ENCODE measurements at regions not wholly inside any gene's neighbourhood (a gene's known extent, or its start where the extent isn't known, plus 50 kb on each side); places are given as distances from the start of the nearest gene placed in this dataset.
A peak's percentile ranks its signal among the peaks of the same experiment; 100 is the strongest.

DNA sequence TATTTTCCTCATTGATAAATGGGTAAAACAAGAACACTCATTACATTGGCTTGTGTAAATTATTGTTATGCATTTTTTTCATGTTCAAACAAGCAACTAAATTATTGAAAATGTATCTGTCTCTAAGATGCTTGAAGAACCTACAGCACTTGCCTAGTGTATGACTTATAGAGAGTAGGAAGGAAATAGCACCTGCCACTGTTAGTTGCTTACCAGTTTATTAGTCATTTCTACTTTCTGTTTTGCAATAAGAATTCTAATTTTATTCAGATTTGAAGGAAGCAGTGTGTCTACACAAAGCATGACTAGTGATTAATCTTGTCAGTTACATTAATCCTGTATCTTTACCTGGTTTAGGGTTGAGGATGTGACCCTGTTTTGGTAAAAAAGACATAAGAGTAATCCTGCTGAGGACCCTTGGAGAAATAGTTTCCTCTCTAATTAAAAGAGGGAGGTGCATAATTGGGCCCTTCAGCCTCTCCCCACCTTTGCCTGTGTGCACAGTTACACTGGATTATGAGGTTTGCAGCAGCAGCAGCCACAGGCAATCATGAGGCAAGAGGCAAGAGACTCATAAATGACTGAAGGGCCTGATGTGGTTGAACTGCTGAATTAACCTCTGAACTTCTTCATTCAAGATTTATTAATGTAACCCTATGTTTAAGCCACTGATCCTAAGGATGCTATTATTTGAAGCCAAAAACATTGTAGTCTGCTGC, 1202.1 kb downstream of the ADGRL3 start:
- Histone ChIP-seq H3K27me3 (ENCODE audit: control insufficient read depth in 3 of 3, insufficient read depth in 3 of 3, low read length in 3 of 3) (no peaks in the 10 kb centered on the region), H3K4me3 (ENCODE audit: low read depth in 1 of 3, low read length in 3 of 3) (no peak overlapping the region), H3K27ac (ENCODE audit: low read depth in 1 of 3, low read length in 2 of 3) (no peak overlapping the region), H3K9me3 (ENCODE audit: control insufficient read depth in 2 of 2, insufficient read depth in 1 of 2, low read depth in 1 of 2, low read length in 1 of 2) (no peaks in the 10 kb centered on the region), H3K4me1 (ENCODE audit: control insufficient read depth in 3 of 3, insufficient read depth in 2 of 3, low read depth in 1 of 3, low read length in 2 of 3) (no peaks in the 10 kb centered on the region), H3K36me3 (ENCODE audit: control insufficient read depth in 3 of 3, insufficient read depth in 2 of 3, low read depth in 1 of 3, low read length in 3 of 3) (no peaks in the 10 kb centered on the region)
- DNase-seq = no peak
- no peak for FAIRE-seq

- FAIRE-seq (no peak), DNase-seq (peak in 1 of 2 donors; percentile 1)
- H3K9me3 ChIP-seq (ENCODE audit: control insufficient read depth in 2 of 2, insufficient read depth in 1 of 2, low read depth in 1 of 2, low read length in 1 of 2) = no peaks in the 10 kb centered on the region
- H3K4me3 ChIP-seq (ENCODE audit: low read depth in 1 of 3, low read length in 3 of 3) = no peak overlapping the region
- no peaks in the 10 kb centered on the region for H3K36me3 ChIP-seq (ENCODE audit: control insufficient read depth in 3 of 3, insufficient read depth in 2 of 3, low read depth in 1 of 3, low read length in 3 of 3)
- WGBS, 3 donors = 23 to 29% (median 26%) methylated on average over 4 of the region's 4 CpGs
- H3K4me1 ChIP-seq (ENCODE audit: control insufficient read depth in 3 of 3, insufficient read depth in 2 of 3, low read depth in 1 of 3, low read length in 2 of 3) = no peaks in the 10 kb centered on the region
- H3K27ac ChIP-seq (ENCODE audit: low read depth in 1 of 3, low read length in 2 of 3) = no peak overlapping the region
- no peaks in the 10 kb centered on the region for H3K27me3 ChIP-seq (ENCODE audit: control insufficient read depth in 3 of 3, insufficient read depth in 3 of 3, low read length in 3 of 3)
These were observed 1199.1 kb downstream of the ADGRL3 start for GRCh38 chr4:62399242-62399641.

- WGBS, 3 donors = 76 to 80% (median 80%) methylated on average over 3 of the region's 3 CpGs
- Histone ChIP-seq H3K4me1 (ENCODE audit: control insufficient read depth in 3 of 3, insufficient read depth in 2 of 3, low read depth in 1 of 3, low read length in 2 of 3) (no peaks in the 10 kb centered on the region), H3K9me3 (ENCODE audit: control insufficient read depth in 2 of 2, insufficient read depth in 1 of 2, low read depth in 1 of 2, low read length in 1 of 2) (no peaks in the 10 kb centered on the region), H3K27me3 (ENCODE audit: control insufficient read depth in 3 of 3, insufficient read depth in 3 of 3, low read length in 3 of 3) (no peaks in the 10 kb centered on the region), H3K36me3 (ENCODE audit: control insufficient read depth in 3 of 3, insufficient read depth in 2 of 3, low read depth in 1 of 3, low read length in 3 of 3) (no peaks in the 10 kb centered on the region), H3K4me3 (ENCODE audit: low read depth in 1 of 3, low read length in 3 of 3) (no peak overlapping the region), H3K27ac (ENCODE audit: low read depth in 1 of 3, low read length in 2 of 3) (no peak overlapping the region)
- DNase-seq (no peak), FAIRE-seq (no peak)
These were observed 1198.2 kb downstream of the ADGRL3 start for GRCh38 chr4:62398318-62398717.

DNA sequence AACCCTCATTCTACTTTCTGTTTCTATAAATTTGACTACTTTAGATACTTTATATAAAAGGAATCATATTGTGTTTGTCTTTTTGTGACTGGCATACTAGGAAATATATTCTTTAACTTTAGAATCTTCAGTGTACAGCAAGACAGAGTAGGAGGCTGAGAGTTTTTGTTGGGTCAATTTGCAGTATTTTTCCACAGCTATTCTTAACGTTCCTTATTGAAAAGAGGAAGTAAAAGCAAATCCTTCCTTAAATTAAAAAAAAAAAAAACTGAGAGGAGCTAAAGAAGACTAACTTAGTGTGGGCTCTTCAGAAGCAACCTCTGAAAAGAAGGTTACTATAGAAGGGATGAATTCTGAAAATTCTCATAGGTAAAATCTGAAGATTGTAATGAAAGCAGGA, 1194.6 kb downstream of the ADGRL3 start:
- no peak overlapping the region for H3K27ac ChIP-seq (ENCODE audit: low read depth in 1 of 3, low read length in 2 of 3)
- H3K4me1 ChIP-seq (ENCODE audit: control insufficient read depth in 3 of 3, insufficient read depth in 2 of 3, low read depth in 1 of 3, low read length in 2 of 3) = no peaks in the 10 kb centered on the region
- H3K36me3 ChIP-seq (ENCODE audit: control insufficient read depth in 3 of 3, insufficient read depth in 2 of 3, low read depth in 1 of 3, low read length in 3 of 3) = no peaks in the 10 kb centered on the region
- no peaks in the 10 kb centered on the region for H3K9me3 ChIP-seq (ENCODE audit: control insufficient read depth in 2 of 2, insufficient read depth in 1 of 2, low read depth in 1 of 2, low read length in 1 of 2)
- WGBS, 3 donors = 8 to 25% (median 10%) methylated on average over 1 of the region's 1 CpG
- no peaks in the 10 kb centered on the region for H3K27me3 ChIP-seq (ENCODE audit: control insufficient read depth in 3 of 3, insufficient read depth in 3 of 3, low read length in 3 of 3)
- FAIRE-seq (no peak), DNase-seq (no peak)
- H3K4me3 ChIP-seq (ENCODE audit: low read depth in 1 of 3, low read length in 3 of 3) = no peak overlapping the region

DNA sequence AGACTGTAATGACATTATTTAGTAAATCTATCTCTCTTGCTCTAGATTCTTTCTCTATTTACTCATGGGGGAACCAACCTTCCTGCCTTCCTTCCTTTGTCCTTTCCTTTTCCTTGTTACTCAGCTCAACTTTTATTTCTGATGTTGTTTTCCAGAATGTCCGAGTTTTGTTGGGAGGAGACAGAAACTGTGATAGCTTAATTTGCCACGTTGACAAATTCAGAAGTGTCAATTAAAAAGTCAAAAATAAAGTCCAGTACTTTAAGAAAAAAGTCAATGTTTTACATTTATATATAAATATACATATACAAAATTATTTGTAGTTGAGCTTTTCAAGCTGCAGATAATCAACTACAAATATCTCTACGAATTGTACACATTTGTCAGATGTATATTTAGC, 1187.7 kb downstream of the ADGRL3 start:
- H3K27ac ChIP-seq (ENCODE audit: low read depth in 1 of 3, low read length in 2 of 3) = no peak overlapping the region
- DNase-seq = no peak
- H3K27me3 ChIP-seq (ENCODE audit: control insufficient read depth in 3 of 3, insufficient read depth in 3 of 3, low read length in 3 of 3) = no peaks in the 10 kb centered on the region
- no peaks in the 10 kb centered on the region for H3K4me1 ChIP-seq (ENCODE audit: control insufficient read depth in 3 of 3, insufficient read depth in 2 of 3, low read depth in 1 of 3, low read length in 2 of 3)
- H3K9me3 ChIP-seq (ENCODE audit: control insufficient read depth in 2 of 2, insufficient read depth in 1 of 2, low read depth in 1 of 2, low read length in 1 of 2) = no peaks in the 10 kb centered on the region
- FAIRE-seq = no peak
- 81 to 85% (median 84%) methylated on average over 3 of the region's 3 CpGs for WGBS, 3 donors
- H3K36me3 ChIP-seq (ENCODE audit: control insufficient read depth in 3 of 3, insufficient read depth in 2 of 3, low read depth in 1 of 3, low read length in 3 of 3) = no peaks in the 10 kb centered on the region
- H3K4me3 ChIP-seq (ENCODE audit: low read depth in 1 of 3, low read length in 3 of 3) = no peak overlapping the region

GRCh38 chr4:62377700-62378099, 1177.6 kb downstream of the ADGRL3 start:
- FAIRE-seq (no peak), DNase-seq (no peak)
- Histone ChIP-seq H3K27me3 (ENCODE audit: control insufficient read depth in 3 of 3, insufficient read depth in 3 of 3, low read length in 3 of 3) (no peaks in the 10 kb centered on the region), H3K36me3 (ENCODE audit: control insufficient read depth in 3 of 3, insufficient read depth in 2 of 3, low read depth in 1 of 3, low read length in 3 of 3) (no peaks in the 10 kb centered on the region), H3K4me1 (ENCODE audit: control insufficient read depth in 3 of 3, insufficient read depth in 2 of 3, low read depth in 1 of 3, low read length in 2 of 3) (no peaks in the 10 kb centered on the region), H3K27ac (ENCODE audit: low read depth in 1 of 3, low read length in 2 of 3) (no peak overlapping the region), H3K4me3 (ENCODE audit: low read depth in 1 of 3, low read length in 3 of 3) (no peak overlapping the region), H3K9me3 (ENCODE audit: control insufficient read depth in 2 of 2, insufficient read depth in 1 of 2, low read depth in 1 of 2, low read length in 1 of 2) (no peaks in the 10 kb centered on the region)

GRCh38 chr4:62377245-62377644, 1177.1 kb downstream of the ADGRL3 start:
- Histone ChIP-seq H3K27ac (ENCODE audit: low read depth in 1 of 3, low read length in 2 of 3) (no peak overlapping the region), H3K27me3 (ENCODE audit: control insufficient read depth in 3 of 3, insufficient read depth in 3 of 3, low read length in 3 of 3) (no peaks in the 10 kb centered on the region), H3K4me3 (ENCODE audit: low read depth in 1 of 3, low read length in 3 of 3) (no peak overlapping the region), H3K4me1 (ENCODE audit: control insufficient read depth in 3 of 3, insufficient read depth in 2 of 3, low read depth in 1 of 3, low read length in 2 of 3) (no peaks in the 10 kb centered on the region), H3K36me3 (ENCODE audit: control insufficient read depth in 3 of 3, insufficient read depth in 2 of 3, low read depth in 1 of 3, low read length in 3 of 3) (no peaks in the 10 kb centered on the region), H3K9me3 (ENCODE audit: control insufficient read depth in 2 of 2, insufficient read depth in 1 of 2, low read depth in 1 of 2, low read length in 1 of 2) (no peaks in the 10 kb centered on the region)
- DNase-seq (no peak), FAIRE-seq (no peak)

- no peak for DNase-seq
- no peaks in the 10 kb centered on the region for H3K4me1 ChIP-seq (ENCODE audit: control insufficient read depth in 3 of 3, insufficient read depth in 2 of 3, low read depth in 1 of 3, low read length in 2 of 3)
- no peaks in the 10 kb centered on the region for H3K27me3 ChIP-seq (ENCODE audit: control insufficient read depth in 3 of 3, insufficient read depth in 3 of 3, low read length in 3 of 3)
- no peak for FAIRE-seq
- no peaks in the 10 kb centered on the region for H3K36me3 ChIP-seq (ENCODE audit: control insufficient read depth in 3 of 3, insufficient read depth in 2 of 3, low read depth in 1 of 3, low read length in 3 of 3)
- H3K9me3 ChIP-seq (ENCODE audit: control insufficient read depth in 2 of 2, insufficient read depth in 1 of 2, low read depth in 1 of 2, low read length in 1 of 2) = peaks cover 0 to 2% of the 10 kb centered on the region in 2 donors
- no peak overlapping the region for H3K27ac ChIP-seq (ENCODE audit: low read depth in 1 of 3, low read length in 2 of 3)
- H3K4me3 ChIP-seq (ENCODE audit: low read depth in 1 of 3, low read length in 3 of 3) = no peak overlapping the region
These were observed 1166.8 kb downstream of the ADGRL3 start for GRCh38 chr4:62366939-62367338.

- Histone ChIP-seq H3K4me3 (ENCODE audit: low read depth in 1 of 3, low read length in 3 of 3) (no peak overlapping the region), H3K36me3 (ENCODE audit: control insufficient read depth in 3 of 3, insufficient read depth in 2 of 3, low read depth in 1 of 3, low read length in 3 of 3) (no peaks in the 10 kb centered on the region), H3K27ac (ENCODE audit: low read depth in 1 of 3, low read length in 2 of 3) (no peak overlapping the region), H3K4me1 (ENCODE audit: control insufficient read depth in 3 of 3, insufficient read depth in 2 of 3, low read depth in 1 of 3, low read length in 2 of 3) (no peaks in the 10 kb centered on the region), H3K27me3 (ENCODE audit: control insufficient read depth in 3 of 3, insufficient read depth in 3 of 3, low read length in 3 of 3) (no peaks in the 10 kb centered on the region), H3K9me3 (ENCODE audit: control insufficient read depth in 2 of 2, insufficient read depth in 1 of 2, low read depth in 1 of 2, low read length in 1 of 2) (peaks cover 0 to 5% of the 10 kb centered on the region in 2 donors)
- WGBS, 3 donors = 21 to 75% (median 24%) methylated on average over 1 of the region's 1 CpG
- FAIRE-seq (no peak), DNase-seq (no peak)
These were observed 1160.0 kb downstream of the ADGRL3 start for GRCh38 chr4:62360156-62360545.

All from small intestine (tissue), 7 donors.